ENCODE measurements at regions not wholly inside any gene's neighbourhood (a gene's known extent, or its start where the extent isn't known, plus 50 kb on each side); places are given as distances from the start of the nearest gene placed in this dataset.

- no peak for TF ChIP-seq CREB5 (CRISPR knock-in tag; IDR thresholded peaks at IDR 0.05; ENCODE audit: low read depth)
- no peak for TF ChIP-seq ZNF8 (CRISPR knock-in tag; IDR thresholded peaks at IDR 0.05)
- no peak for TF ChIP-seq ZFP3 (CRISPR knock-in tag; IDR thresholded peaks at IDR 0.05)
- TF ChIP-seq CSRNP3 (CRISPR knock-in tag; IDR thresholded peaks at IDR 0.05), result no peak
- no peak for TF ChIP-seq TSHZ2 (CRISPR knock-in tag; IDR thresholded peaks at IDR 0.05)
- TF ChIP-seq TOX (CRISPR knock-in tag; IDR thresholded peaks at IDR 0.05; ENCODE audit: borderline replicate concordance), result no peak
- no peak for TF ChIP-seq PATZ1 (CRISPR knock-in tag; IDR thresholded peaks at IDR 0.05; ENCODE audit: borderline replicate concordance)
- no peak for TF ChIP-seq ESRRG (CRISPR knock-in tag; IDR thresholded peaks at IDR 0.05)
- TF ChIP-seq BACH2 (CRISPR knock-in tag; IDR thresholded peaks at IDR 0.05; ENCODE audit: borderline replicate concordance), result no peak
- TF ChIP-seq RARB (CRISPR knock-in tag; IDR thresholded peaks at IDR 0.05), result no peak
- no peak for TF ChIP-seq ARNTL (CRISPR knock-in tag; IDR thresholded peaks at IDR 0.05; ENCODE audit: borderline replicate concordance, low read depth)
- no peak for TF ChIP-seq ZFP30 (CRISPR knock-in tag; IDR thresholded peaks at IDR 0.05)
- TF ChIP-seq ISL1 (CRISPR knock-in tag; IDR thresholded peaks at IDR 0.05), result no peak
Observed at GRCh38 chr2:242088471-242089212, 219.1 kb downstream of the RTP5 start.

Measured in SK-N-SH treated with all-trans-retinoic acid at 6 μM for 48 hours (cell line).